Activated naive CD8-positive, alpha-beta T cell (primary cell): ENCODE measurements at regions not wholly inside any gene's neighbourhood (a gene's known extent, or its start where the extent isn't known, plus 50 kb on each side); places are given as distances from the start of the nearest gene placed in this dataset.
"Not testable (repeated sequence)": the region's sequence is repeated elsewhere in the genome, so short reads cannot be mapped to it uniquely, and the experiment has no call there.

Experiments
- H3K27ac Mint-ChIP-seq: one replicate; pipeline ENCODE4 v1.8.0; 2021; ENCODE audit warnings: mixed read lengths
- H3K27me3 Mint-ChIP-seq: one replicate; pipeline ENCODE4 v1.8.0; 2021; ENCODE audit warnings: mixed read lengths
- H3K36me3 Mint-ChIP-seq: one replicate; pipeline ENCODE4 v1.8.0; 2021; ENCODE audit warnings: mixed read lengths
- H3K4me1 Mint-ChIP-seq: one replicate; pipeline ENCODE4 v1.8.0; 2021; ENCODE audit warnings: low read depth, mixed read lengths
- H3K4me3 Mint-ChIP-seq: one replicate; pipeline ENCODE4 v1.8.0; 2021; ENCODE audit warnings: mild to moderate bottlenecking, mixed read lengths
- H3K9me3 Mint-ChIP-seq: one replicate; pipeline ENCODE4 v1.8.0; 2021; ENCODE audit warnings: low read depth, mixed read lengths

DNA sequence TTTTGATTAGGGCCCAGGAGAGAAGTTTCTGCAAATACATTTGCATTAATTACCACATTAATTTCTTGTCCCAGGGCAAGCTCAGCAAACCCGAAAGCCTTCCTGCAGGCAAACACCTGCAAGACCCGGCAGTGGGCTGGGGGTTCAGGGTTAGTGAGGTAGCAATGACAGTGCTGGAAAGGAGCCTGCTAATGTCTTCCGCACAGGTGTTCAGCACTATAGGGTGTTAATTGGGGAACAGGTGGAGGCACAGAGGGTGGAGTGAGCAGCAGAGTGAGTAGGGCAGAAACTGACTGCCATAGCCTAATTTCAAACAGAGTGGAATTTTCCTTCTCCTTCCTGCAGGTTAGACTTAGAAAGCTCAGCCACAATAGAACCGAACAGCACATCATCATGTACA, 50.9 kb upstream of the UBASH3B start:
- Mint-ChIP-seq H3K4me3 (no peak overlapping the region), H3K27me3 (peaks cover 4% of the 10 kb centered on the region), H3K27ac (no peak overlapping the region), H3K36me3 (no peaks in the 10 kb centered on the region), H3K4me1 (no peaks in the 10 kb centered on the region), H3K9me3 (no peaks in the 10 kb centered on the region)

DNA sequence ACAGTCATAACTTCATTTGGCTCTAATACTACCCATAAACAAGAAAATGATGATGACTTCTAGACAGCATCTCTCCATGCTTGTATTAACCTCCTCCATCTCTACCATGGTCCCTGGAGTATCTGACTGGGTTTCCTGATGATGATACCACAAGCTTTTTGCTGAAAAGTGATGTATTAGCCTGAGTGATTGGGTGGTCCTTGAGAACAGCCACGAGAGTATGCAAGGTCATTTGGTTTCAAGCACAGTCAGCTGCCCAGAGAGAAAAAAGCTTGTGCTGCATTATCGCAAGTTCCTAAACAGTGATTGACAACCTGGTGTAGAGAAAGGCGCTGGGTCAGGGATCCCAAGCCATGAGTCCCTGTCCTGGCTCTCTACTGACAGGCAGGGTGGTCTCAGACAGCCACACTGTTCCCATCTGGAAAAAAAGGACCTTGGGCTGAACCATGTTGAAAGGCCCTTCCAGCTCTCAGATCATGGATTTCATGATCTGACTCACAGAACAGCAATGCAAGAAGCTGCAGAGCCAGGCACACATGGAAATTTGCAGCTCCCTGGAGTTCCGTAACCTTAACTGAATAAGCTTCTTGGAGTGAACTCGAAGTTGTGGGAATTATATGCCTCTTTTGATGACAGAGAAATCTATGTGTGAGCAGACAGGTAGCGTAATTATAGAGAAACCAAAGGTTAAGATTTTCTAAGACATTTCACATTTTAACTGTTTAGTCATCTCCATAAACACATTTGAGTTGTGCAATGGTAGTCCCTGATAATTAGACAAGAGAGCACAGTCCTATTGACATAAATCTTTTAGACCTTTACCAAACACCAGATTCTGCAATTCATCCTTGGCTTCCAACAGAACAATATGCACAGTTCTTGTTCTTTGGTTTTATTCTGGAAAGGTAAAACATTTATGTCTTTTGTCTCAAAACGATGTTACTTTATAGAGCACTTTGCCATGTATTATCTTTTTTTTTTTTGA, 54.1 kb upstream of the UBASH3B start:
- no peaks in the 10 kb centered on the region for H3K4me1 Mint-ChIP-seq
- peaks cover 5% of the 10 kb centered on the region for H3K27me3 Mint-ChIP-seq
- no peak overlapping the region for H3K4me3 Mint-ChIP-seq
- no peak overlapping the region for H3K27ac Mint-ChIP-seq
- H3K36me3 Mint-ChIP-seq, result no peaks in the 10 kb centered on the region
- H3K9me3 Mint-ChIP-seq, result no peaks in the 10 kb centered on the region

GRCh38 chr11:122600290-122600689, 55.2 kb upstream of the UBASH3B start:
- Mint-ChIP-seq H3K4me3 (no peak overlapping the region), H3K9me3 (no peaks in the 10 kb centered on the region), H3K4me1 (no peaks in the 10 kb centered on the region), H3K27me3 (peaks cover 5% of the 10 kb centered on the region), H3K36me3 (no peaks in the 10 kb centered on the region), H3K27ac (no peak overlapping the region)

DNA sequence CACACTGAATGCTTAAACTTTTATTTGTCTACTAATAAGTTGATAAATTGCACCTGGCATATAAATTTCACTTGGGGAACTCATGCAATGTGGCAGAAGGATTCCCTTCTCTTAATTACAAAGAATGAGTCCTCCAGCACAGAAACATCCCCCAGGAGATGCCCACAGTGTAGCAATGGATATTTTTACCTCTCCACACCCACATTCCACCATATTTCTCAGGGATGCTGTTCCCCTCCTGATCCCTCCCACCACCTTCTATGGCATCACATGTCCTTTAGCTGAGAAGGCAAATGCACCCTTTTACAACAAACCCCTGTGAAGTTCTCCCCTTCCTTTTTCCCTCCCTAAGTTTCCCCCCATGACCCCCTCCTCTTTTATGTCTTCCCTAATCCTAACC, 56.1 kb upstream of the UBASH3B start:
- Mint-ChIP-seq H3K4me3 (no peak overlapping the region), H3K4me1 (no peaks in the 10 kb centered on the region), H3K9me3 (no peaks in the 10 kb centered on the region), H3K27me3 (peaks cover 3% of the 10 kb centered on the region), H3K27ac (no peak overlapping the region), H3K36me3 (no peaks in the 10 kb centered on the region)

DNA sequence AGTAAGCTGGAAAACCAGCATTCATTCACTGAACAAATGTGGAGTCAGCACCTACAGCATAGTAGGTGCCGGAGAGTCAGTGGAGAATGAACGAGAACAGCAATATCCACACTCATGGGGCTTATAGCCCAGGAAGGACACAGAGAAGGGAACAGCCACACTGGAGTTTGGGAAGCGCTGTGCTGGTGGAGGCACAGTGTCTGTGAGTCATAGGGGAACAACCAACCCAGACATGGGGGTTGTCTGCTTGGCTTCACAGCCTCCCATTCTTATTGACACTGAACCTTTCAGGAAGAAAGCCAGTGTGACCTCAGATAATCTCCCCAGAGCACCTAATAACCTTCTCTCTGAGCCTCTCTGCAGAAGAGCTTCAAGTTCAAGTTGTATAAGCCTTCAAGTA, 56.6 kb upstream of the UBASH3B start:
- Mint-ChIP-seq H3K4me1 (no peaks in the 10 kb centered on the region), H3K27ac (no peak overlapping the region), H3K9me3 (no peaks in the 10 kb centered on the region), H3K36me3 (no peaks in the 10 kb centered on the region), H3K4me3 (no peak overlapping the region), H3K27me3 (peaks cover 3% of the 10 kb centered on the region)

- Mint-ChIP-seq H3K36me3 (no peaks in the 10 kb centered on the region), H3K9me3 (no peaks in the 10 kb centered on the region), H3K27me3 (peaks cover 6% of the 10 kb centered on the region), H3K4me3 (no peak overlapping the region), H3K27ac (no peak overlapping the region), H3K4me1 (no peaks in the 10 kb centered on the region)
These were observed 58.0 kb upstream of the UBASH3B start for GRCh38 chr11:122597511-122597910.

GRCh38 chr11:122594986-122595645, 60.4 kb upstream of the UBASH3B start:
- H3K27ac Mint-ChIP-seq, result no peak overlapping the region
- no peaks in the 10 kb centered on the region for H3K9me3 Mint-ChIP-seq
- no peaks in the 10 kb centered on the region for H3K36me3 Mint-ChIP-seq
- peaks cover 11% of the 10 kb centered on the region for H3K27me3 Mint-ChIP-seq
- no peak overlapping the region for H3K4me3 Mint-ChIP-seq
- no peaks in the 10 kb centered on the region for H3K4me1 Mint-ChIP-seq

DNA sequence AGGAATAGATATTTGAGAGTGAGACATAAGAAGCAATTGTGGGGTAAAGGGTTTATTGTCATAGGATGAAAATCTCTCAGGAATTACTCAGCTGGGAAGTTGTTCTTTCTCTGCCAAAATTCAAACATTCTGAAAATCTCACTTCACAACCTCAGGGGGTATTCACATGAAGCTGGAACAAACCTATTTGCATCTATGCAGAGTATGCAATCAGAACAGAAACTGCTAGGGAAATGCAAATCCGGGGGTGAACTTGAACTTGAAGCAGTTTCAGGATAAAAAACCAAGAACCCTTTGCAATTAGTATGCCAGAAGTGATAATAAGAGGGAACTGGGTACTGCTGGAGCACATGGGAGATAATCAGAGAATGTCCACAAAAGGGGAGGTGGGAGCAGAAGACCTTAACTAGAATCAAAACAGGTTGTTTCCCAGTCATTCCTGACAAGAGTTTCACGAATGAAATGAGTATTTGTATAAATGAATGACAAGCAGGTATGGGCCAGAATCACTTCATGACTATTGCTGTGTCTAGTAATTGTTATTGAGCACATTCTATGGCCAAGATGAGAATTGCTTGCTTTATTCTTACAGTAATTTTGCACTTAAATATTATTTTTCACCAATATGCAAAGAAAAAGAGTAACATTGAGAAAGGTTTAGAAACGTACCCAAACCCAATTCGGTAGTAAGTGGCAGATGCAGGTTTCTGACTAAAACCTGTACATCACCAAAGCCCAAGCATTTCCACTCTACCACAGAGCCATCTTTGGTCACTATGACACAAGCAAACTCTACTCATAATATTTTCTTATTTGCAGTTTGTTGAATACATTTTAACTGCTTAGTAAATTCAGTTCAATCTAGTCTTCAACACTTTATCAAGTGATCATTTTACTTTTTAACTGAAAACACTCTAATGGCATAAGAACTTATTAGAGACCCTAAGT, 61.8 kb upstream of the UBASH3B start:
- Mint-ChIP-seq H3K4me3 (no peak overlapping the region), H3K27ac (no peak overlapping the region), H3K4me1 (no peaks in the 10 kb centered on the region), H3K27me3 (peaks cover 12% of the 10 kb centered on the region), H3K9me3 (no peaks in the 10 kb centered on the region), H3K36me3 (no peaks in the 10 kb centered on the region)

GRCh38 chr11:122592641-122593040, 62.9 kb upstream of the UBASH3B start:
- no peaks in the 10 kb centered on the region for H3K4me1 Mint-ChIP-seq
- H3K36me3 Mint-ChIP-seq, result no peaks in the 10 kb centered on the region
- no peaks in the 10 kb centered on the region for H3K9me3 Mint-ChIP-seq
- H3K27ac Mint-ChIP-seq, result no peak overlapping the region
- H3K27me3 Mint-ChIP-seq, result peaks cover 12% of the 10 kb centered on the region
- no peak overlapping the region for H3K4me3 Mint-ChIP-seq

DNA sequence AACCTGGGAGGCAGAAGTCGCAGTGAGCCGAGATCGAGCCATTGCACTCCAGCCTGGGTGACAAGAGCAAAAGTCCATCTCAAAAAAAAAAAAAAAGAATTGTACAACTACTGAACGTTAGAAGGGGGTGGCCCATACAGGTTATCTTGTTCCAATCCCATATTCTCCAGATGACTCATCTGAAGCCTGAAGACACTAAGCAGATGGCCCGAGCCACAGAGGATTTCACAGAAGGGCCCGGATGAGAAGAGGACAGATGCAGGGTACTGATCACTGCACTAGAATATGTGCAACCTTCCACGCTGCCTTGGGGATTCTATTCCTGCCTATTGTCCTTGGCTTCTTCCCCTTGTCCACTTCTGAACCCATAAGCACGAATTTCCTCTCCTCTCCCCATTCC, 70.9 kb upstream of the UBASH3B start:
- H3K4me1 Mint-ChIP-seq, result peaks cover 11% of the 10 kb centered on the region
- H3K4me3 Mint-ChIP-seq, result no peak overlapping the region
- H3K27me3 Mint-ChIP-seq, result no peaks in the 10 kb centered on the region
- no peaks in the 10 kb centered on the region for H3K9me3 Mint-ChIP-seq
- no peak overlapping the region for H3K27ac Mint-ChIP-seq
- H3K36me3 Mint-ChIP-seq, result no peaks in the 10 kb centered on the region

GRCh38 chr11:122580071-122580470, 75.5 kb upstream of the UBASH3B start:
- H3K36me3 Mint-ChIP-seq, H3K27me3 Mint-ChIP-seq, H3K27ac Mint-ChIP-seq, H3K9me3 Mint-ChIP-seq: not testable (repeated sequence)
- H3K4me1 Mint-ChIP-seq, result peaks cover 11% of the 10 kb centered on the region
- peak overlapping the region; percentile 86 for H3K4me3 Mint-ChIP-seq

DNA sequence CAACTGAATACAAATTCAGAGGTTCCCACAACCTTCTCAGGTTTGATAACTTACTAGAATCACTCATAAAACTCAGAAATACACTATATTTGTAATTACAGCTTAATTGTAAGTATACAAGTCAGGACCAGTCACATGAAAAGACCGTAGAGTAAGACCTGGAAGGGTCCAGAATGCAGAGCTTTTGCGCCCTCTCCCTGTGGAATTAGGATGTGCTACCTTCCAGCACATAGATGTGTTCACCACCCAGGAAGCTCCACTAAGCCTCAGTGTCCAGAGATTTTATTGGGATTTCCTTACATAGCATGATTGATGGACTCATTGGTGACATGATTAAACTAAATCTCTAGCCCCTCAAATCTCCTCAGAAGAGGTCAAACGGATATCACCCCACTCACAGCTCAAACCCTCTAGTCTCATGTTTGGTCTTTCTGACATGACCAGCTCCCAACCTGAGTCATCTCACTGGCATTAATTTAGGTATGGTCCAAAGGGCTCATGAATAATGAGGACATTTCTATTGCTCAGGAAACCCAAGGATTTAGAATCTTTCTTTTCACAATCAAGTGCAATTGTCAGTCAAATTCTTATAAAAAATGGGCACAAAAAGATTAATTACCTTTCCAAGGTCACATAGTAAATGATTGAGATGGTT, 77.2 kb upstream of the UBASH3B start:
- Mint-ChIP-seq H3K4me3 (no peak overlapping the region), H3K4me1 (peaks cover 11% of the 10 kb centered on the region), H3K9me3 (no peaks in the 10 kb centered on the region), H3K27ac (no peak overlapping the region), H3K27me3 (no peaks in the 10 kb centered on the region), H3K36me3 (no peaks in the 10 kb centered on the region)

DNA sequence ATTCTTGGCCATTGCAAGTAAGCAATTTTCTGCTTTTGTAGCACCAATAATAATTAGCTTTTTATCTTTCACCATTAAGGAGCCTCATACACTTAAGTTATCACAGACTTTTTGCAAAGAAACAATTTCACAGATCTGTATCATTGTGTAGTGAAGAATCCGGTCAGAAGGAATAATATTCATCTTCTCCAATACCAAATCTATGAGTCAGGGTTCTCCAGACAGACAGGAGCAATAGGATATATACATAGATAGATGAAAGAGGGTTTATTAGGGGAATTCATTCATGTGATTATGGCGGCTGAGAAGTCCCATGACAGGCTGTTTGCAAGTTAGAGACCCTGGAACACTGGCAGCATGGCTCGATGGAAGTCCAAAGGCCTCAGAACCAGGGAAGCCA, 82.9 kb upstream of the UBASH3B start:
- Mint-ChIP-seq H3K4me1 (no peaks in the 10 kb centered on the region), H3K9me3 (no peaks in the 10 kb centered on the region), H3K4me3 (no peak overlapping the region), H3K27me3 (peaks cover 5% of the 10 kb centered on the region), H3K36me3 (no peaks in the 10 kb centered on the region), H3K27ac (no peak overlapping the region)

DNA sequence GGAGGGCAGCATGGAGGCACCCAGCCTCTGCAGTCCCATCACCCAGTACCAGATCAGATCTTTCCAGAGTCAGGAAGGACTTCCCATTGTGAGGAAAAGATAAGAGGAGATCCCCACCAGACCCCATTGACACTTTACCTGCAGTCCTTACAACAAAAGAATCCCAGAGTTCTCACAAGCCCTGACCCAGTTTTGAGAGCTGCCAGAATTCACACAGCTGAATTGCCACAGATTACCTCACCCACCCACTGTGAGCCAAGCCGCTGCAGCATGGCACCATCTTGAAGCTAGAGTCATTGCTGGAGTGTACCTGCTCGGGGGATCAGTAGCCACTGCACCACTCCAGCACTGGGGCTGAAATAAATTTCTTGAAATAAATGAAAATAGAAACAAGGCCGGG, 91.8 kb upstream of the UBASH3B start:
- Mint-ChIP-seq H3K4me3 (no peak overlapping the region), H3K36me3 (no peaks in the 10 kb centered on the region), H3K9me3 (no peaks in the 10 kb centered on the region), H3K27ac (no peak overlapping the region), H3K27me3 (peaks cover 11% of the 10 kb centered on the region), H3K4me1 (no peaks in the 10 kb centered on the region)
